PC-9 (cell line): ENCODE measurements at regions not wholly inside any gene's neighbourhood (a gene's known extent, or its start where the extent isn't known, plus 50 kb on each side); places are given as distances from the start of the nearest gene placed in this dataset.

Source experiments
- BruUV-seq: library from RNA; stranded (reverse); fragments of 400-500 nt; replicated peaks from 2 replicates; lab custom pipeline; 2021; lab: Mats Ljungman, UMichigan
- CTCF ChIA-PET: fragments of 300-600 bp; sonication (Branson Sonifier 250); formaldehyde crosslinking; loops from one replicate; lab custom pipeline; 2022; ENCODE audit warnings: antibody characterized with exemption; lab: Charles Lee
- POLR2A ChIA-PET: fragments of 300-600 bp; sonication (Branson Sonifier 250); formaldehyde crosslinking; loops from one replicate; lab custom pipeline; 2022; ENCODE audit warnings: antibody characterized with exemption; ENCODE audit not compliant: unreplicated experiment; lab: Charles Lee
- DNase-seq, 2 experiments: peaks; one replicate each; pipeline versions ENCODE4 v3.0.0 to v3.0.0-alpha.2; 2015 to 2022; ENCODE audit warnings: mixed read lengths in 1 of 2
- H2AFZ ChIP-seq: fragments of 200-600 bp; sonication (generic); 2 replicates; pipeline ENCODE4 v1.8.1; 2017; ENCODE audit warnings: antibody characterized with exemption
- H3F3A ChIP-seq: fragments of 200-600 bp; sonication (generic); 2 replicates; pipeline ENCODE4 v1.8.1; 2017; ENCODE audit warnings: antibody characterized with exemption, mild to moderate bottlenecking, low read depth; ENCODE audit not compliant: insufficient read depth
- H3K27ac ChIP-seq: fragments of 200-600 bp; sonication (generic); 2 replicates; pipeline ENCODE4 v1.6.1; 2016; ENCODE audit warnings: mixed run types
- H3K27me3 ChIP-seq: fragments of 200-600 bp; sonication (generic); 2 replicates; pipeline ENCODE4 v1.6.1; 2016; ENCODE audit warnings: low read depth, mixed run types; ENCODE audit not compliant: insufficient read depth
- H3K36me3 ChIP-seq: fragments of 200-600 bp; sonication (generic); 2 replicates; pipeline ENCODE4 v1.6.1; 2016; ENCODE audit warnings: low read depth, mixed run types
- H3K4me1 ChIP-seq: fragments of 200-600 bp; sonication (generic); replicated peaks from 2 replicates; pipeline ENCODE4 v1.6.1; 2016; ENCODE audit warnings: mixed run types; ENCODE audit not compliant: insufficient read depth
- H3K4me2 ChIP-seq: fragments of 200-600 bp; sonication (generic); 2 replicates; pipeline ENCODE4 v1.6.1; 2017; ENCODE audit warnings: mixed run types
- H3K4me3 ChIP-seq: fragments of 200-600 bp; sonication (generic); 2 replicates; pipeline ENCODE4 v1.6.1; 2016; ENCODE audit warnings: mixed run types
- H3K79me2 ChIP-seq: fragments of 200-600 bp; sonication (generic); 2 replicates; pipeline ENCODE4 v1.6.1; 2017; ENCODE audit warnings: low read depth, mixed run types
- H3K9me2 ChIP-seq: fragments of 200-600 bp; sonication (generic); 2 replicates; pipeline ENCODE4 v1.8.1; 2017; ENCODE audit warnings: mild to moderate bottlenecking; ENCODE audit not compliant: insufficient read depth
- H3K9me3 ChIP-seq: fragments of 200-600 bp; sonication (generic); 2 replicates; pipeline ENCODE4 v1.8.1; 2016; ENCODE audit warnings: low read depth; ENCODE audit not compliant: insufficient read depth
- H4K20me1 ChIP-seq: fragments of 200-600 bp; sonication (generic); 2 replicates; pipeline ENCODE4 v1.8.1; 2017; ENCODE audit not compliant: insufficient read depth
- EZH2 ChIP-seq: fragments of 200-600 bp; sonication (generic); IDR thresholded peaks from 2 replicates; pipeline ENCODE4 v1.8.0; 2017; ENCODE audit warnings: antibody characterized with exemption, low read depth
- intact Hi-C: fragments of 100-400 bp; cut with micrococcal nuclease; formaldehyde crosslinking; loops from one replicate; pipeline ENCODE4 v1.10.0; 2022; ENCODE audit not compliant: unreplicated experiment
- TF ChIP-seq, protein P1 (sequence below): fragments of 200-600 bp; sonication (generic); conservative IDR thresholded peaks from 2 replicates; pipeline ENCODE4 v1.6.1; 2017; ENCODE audit warnings: mixed run types, antibody characterized with exemption, mild to moderate bottlenecking, moderate library complexity

DNA sequence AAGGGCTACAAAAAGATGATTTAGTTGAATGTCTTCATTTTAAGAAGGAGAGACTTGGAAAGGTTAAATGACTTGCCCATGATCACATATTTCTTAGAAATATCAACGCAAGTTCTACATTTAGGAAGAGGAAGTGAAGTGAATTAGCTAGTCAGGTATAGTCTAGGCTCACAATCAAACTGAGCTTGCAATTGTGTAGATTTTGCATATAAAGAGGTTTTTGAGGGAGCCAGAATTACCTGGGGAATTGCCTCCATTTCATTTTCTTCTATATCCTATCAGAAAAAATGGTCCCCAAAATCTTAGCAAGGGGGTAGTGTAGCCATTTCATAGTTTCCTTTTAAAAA is 71.3 kb downstream of the MFAP3 start:
- POLR2A ChIA-PET, result no interaction called here
- Histone ChIP-seq H3K27ac (no peak overlapping the region), H3K9me2 (no peaks in the 10 kb centered on the region), H3K4me2 (no peak overlapping the region), H3K27me3 (no peaks in the 10 kb centered on the region), H3K4me1 (no peaks in the 10 kb centered on the region), H3K4me3 (no peak overlapping the region), H3F3A (no peaks in the 10 kb centered on the region), H3K9me3 (no peaks in the 10 kb centered on the region), H3K79me2 (no peaks in the 10 kb centered on the region), H4K20me1 (no peaks in the 10 kb centered on the region), H2AFZ (no peak overlapping the region), H3K36me3 (no peaks in the 10 kb centered on the region)
- no peak for DNase-seq
- intact Hi-C loops, result no loop called here
- no peak for TF ChIP-seq EZH2
- TF ChIP-seq, protein P1, sequence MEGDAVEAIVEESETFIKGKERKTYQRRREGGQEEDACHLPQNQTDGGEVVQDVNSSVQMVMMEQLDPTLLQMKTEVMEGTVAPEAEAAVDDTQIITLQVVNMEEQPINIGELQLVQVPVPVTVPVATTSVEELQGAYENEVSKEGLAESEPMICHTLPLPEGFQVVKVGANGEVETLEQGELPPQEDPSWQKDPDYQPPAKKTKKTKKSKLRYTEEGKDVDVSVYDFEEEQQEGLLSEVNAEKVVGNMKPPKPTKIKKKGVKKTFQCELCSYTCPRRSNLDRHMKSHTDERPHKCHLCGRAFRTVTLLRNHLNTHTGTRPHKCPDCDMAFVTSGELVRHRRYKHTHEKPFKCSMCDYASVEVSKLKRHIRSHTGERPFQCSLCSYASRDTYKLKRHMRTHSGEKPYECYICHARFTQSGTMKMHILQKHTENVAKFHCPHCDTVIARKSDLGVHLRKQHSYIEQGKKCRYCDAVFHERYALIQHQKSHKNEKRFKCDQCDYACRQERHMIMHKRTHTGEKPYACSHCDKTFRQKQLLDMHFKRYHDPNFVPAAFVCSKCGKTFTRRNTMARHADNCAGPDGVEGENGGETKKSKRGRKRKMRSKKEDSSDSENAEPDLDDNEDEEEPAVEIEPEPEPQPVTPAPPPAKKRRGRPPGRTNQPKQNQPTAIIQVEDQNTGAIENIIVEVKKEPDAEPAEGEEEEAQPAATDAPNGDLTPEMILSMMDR, result no peak
- CTCF ChIA-PET, result interaction anchor here (0.6 kb wide), 1 partner anchor 50 kb away, joined by 5 read pairs; no protein-coding TSS in a partner anchor
- no TSS peak for BruUV-seq

DNA sequence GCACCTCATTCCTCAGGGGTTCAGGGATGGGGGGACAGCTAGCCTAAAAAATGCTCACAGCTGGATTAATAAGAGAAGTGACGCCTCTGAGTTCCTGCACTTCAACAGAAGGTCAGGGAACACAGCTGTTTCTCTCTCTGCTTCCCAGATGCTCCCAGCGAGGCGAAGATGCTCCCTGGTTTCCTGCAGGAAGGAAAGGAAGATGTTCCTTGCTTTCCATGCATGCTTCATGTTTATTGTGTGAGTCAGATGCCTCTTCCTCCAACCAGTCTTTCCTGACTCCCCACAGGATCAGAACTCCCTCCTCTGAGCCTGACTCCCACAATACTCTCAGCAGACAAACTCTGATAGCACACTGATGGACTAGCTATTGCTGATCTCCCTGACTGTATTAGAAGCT is 71.9 kb downstream of the MFAP3 start:
- no peaks in the 10 kb centered on the region for H3K27me3 ChIP-seq
- H3K79me2 ChIP-seq, result no peaks in the 10 kb centered on the region
- no peaks in the 10 kb centered on the region for H4K20me1 ChIP-seq
- TF ChIP-seq, protein P1, result no peak
- H3K27ac ChIP-seq, result no peak overlapping the region
- H2AFZ ChIP-seq, result no peak overlapping the region
- ChIA-PET POLR2A (no interaction called here), CTCF (interaction anchor here (0.5 kb wide), 1 partner anchor 20 kb away, joined by 3 read pairs; no protein-coding TSS in a partner anchor)
- no peak overlapping the region for H3K4me3 ChIP-seq
- H3F3A ChIP-seq, result no peaks in the 10 kb centered on the region
- no peak for DNase-seq
- no peaks in the 10 kb centered on the region for H3K4me1 ChIP-seq
- intact Hi-C loops, result no loop called here
- no peaks in the 10 kb centered on the region for H3K9me3 ChIP-seq
- BruUV-seq, result no TSS peak
- H3K4me2 ChIP-seq, result no peak overlapping the region
- H3K36me3 ChIP-seq, result no peaks in the 10 kb centered on the region
- no peaks in the 10 kb centered on the region for H3K9me2 ChIP-seq

DNA sequence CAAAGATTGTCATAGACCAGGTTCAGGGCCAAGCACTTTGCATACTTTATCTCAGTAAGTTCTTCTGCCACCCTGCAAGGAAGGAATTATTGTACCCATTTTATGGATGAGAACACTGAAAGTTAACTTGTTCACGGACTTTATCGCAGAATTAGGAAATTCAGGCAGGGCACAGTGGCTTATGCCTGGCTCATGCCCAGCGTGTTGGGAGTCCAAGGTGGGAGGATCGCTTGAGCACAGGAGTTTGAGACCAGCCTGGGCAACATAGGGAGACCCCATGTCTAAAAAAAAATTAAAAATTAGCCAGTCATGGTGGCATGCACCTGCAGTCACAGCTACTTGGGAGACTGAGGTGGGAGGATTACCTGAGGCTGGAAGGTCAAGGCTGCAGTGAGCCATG is 72.4 kb downstream of the MFAP3 start:
- intact Hi-C loops, result no loop called here
- no TSS peak for BruUV-seq
- no peaks in the 10 kb centered on the region for H3K4me1 ChIP-seq
- no peaks in the 10 kb centered on the region for H3K27me3 ChIP-seq
- H3K4me3 ChIP-seq, result no peak overlapping the region
- no peaks in the 10 kb centered on the region for H3K36me3 ChIP-seq
- H3F3A ChIP-seq, result no peaks in the 10 kb centered on the region
- no peak overlapping the region for H3K4me2 ChIP-seq
- DNase-seq, result no peak
- ChIA-PET CTCF (interaction anchor here (0.5 kb wide), 1 partner anchor 21 kb away, joined by 3 read pairs; no protein-coding TSS in a partner anchor), POLR2A (no interaction called here)
- no peaks in the 10 kb centered on the region for H4K20me1 ChIP-seq
- H3K9me3 ChIP-seq, result no peaks in the 10 kb centered on the region
- TF ChIP-seq EZH2, result no peak
- TF ChIP-seq, protein P1, result no peak
- H2AFZ ChIP-seq, result no peak overlapping the region
- H3K9me2 ChIP-seq, result no peaks in the 10 kb centered on the region
- no peak overlapping the region for H3K27ac ChIP-seq
- H3K79me2 ChIP-seq, result no peaks in the 10 kb centered on the region
